Endothelial cell of umbilical vein (primary cell): ENCODE measurements at regions not wholly inside any gene's neighbourhood (a gene's known extent, or its start where the extent isn't known, plus 50 kb on each side); places are given as distances from the start of the nearest gene placed in this dataset.

Experiments used
- BruUV-seq: library from RNA; stranded (reverse); fragments of 400-500 nt; replicated peaks from 2 replicates; lab custom pipeline; 2021; lab: Mats Ljungman, UMichigan
- CTCF ChIA-PET: fragments of 300-600, 350-600 bp; sonication (Branson Sonifier 250); formaldehyde crosslinking; loops from one replicate; lab custom pipeline; 2021; ENCODE audit warnings: antibody characterized with exemption, inconsistent platforms; lab: Charles Lee
- POLR2A ChIA-PET: fragments of 300-600, 350-600 bp; sonication (Branson Sonifier 250); formaldehyde crosslinking; loops from one replicate; lab custom pipeline; 2021; ENCODE audit warnings: antibody characterized with exemption, inconsistent platforms; lab: Charles Lee
- DNase-seq: peaks from one replicate; pipeline ENCODE4 v3.0.0-alpha.2; 2011; ENCODE audit warnings: low read depth, low spot score
- FAIRE-seq: peaks from 2 replicates; lab custom pipeline; 2011; peaks lifted over from hg19 to GRCh38; lab: Jason Lieb, UNC
- H2AFZ ChIP-seq: 2 replicates; pipeline ENCODE4 v1.6.0; 2012; ENCODE audit warnings: low read depth, low read length, control low read depth, inconsistent platforms
- H3K27ac ChIP-seq: 2 replicates; pipeline ENCODE4 v1.5.1; 2011; ENCODE audit warnings: low read depth, mild to moderate bottlenecking, control low read depth, low read length, moderate library complexity; ENCODE audit not compliant: insufficient read depth
- H3K27me3 ChIP-seq, 2 experiments: 2 replicates each; pipeline versions ENCODE4 v1.6.0 to v1.6.1; 2011; ENCODE audit warnings: low read length in 2 of 2, mixed read lengths in 1 of 2; ENCODE audit not compliant: control insufficient read depth in 2 of 2, insufficient read depth in 2 of 2
- H3K36me3 ChIP-seq, 2 experiments: 2 replicates in 1 of 2; 3 replicates in 1 of 2; pipeline ENCODE4 v1.5.1; 2011; ENCODE audit warnings: low read length in 2 of 2, mild to moderate bottlenecking in 1 of 2, moderate library complexity in 1 of 2; ENCODE audit not compliant: control insufficient read depth in 2 of 2, insufficient read depth in 2 of 2; ENCODE audit errors: extremely low read depth in 1 of 2
- H3K4me1 ChIP-seq: 3 replicates; pipeline ENCODE4 v1.5.1; 2011; ENCODE audit warnings: mild to moderate bottlenecking, low read length; ENCODE audit not compliant: control insufficient read depth, insufficient read depth; ENCODE audit errors: extremely low read depth
- H3K4me2 ChIP-seq: 2 replicates; pipeline ENCODE4 v1.6.1; 2011; ENCODE audit warnings: low read length, control low read depth, mixed read lengths; ENCODE audit not compliant: insufficient read depth
- H3K4me3 ChIP-seq, 3 experiments: fragments of 200-600 bp in 1 of 3; sonication (generic), shearing (Covaris generic) in 1 of 3; replicated peaks in 1 of 3; 2 replicates each; pipeline ENCODE4 v1.5.1; 2011 to 2016; ENCODE audit warnings: control low read depth in 3 of 3, low read length in 3 of 3, mild to moderate bottlenecking in 2 of 3, inconsistent platforms in 1 of 3, low read depth in 1 of 3, moderate library complexity in 1 of 3; ENCODE audit not compliant: insufficient read depth in 1 of 3
- H3K79me2 ChIP-seq: 2 replicates; pipeline ENCODE4 v1.6.0; 2012; ENCODE audit warnings: low read length, inconsistent platforms; ENCODE audit not compliant: control insufficient read depth, insufficient read depth
- H3K9ac ChIP-seq: replicated peaks from 2 replicates; pipeline ENCODE3; 2011; ENCODE audit warnings: low read length, control low read depth; ENCODE audit not compliant: insufficient read depth; ENCODE audit errors: extremely low read depth
- H3K9me1 ChIP-seq: replicated peaks from 3 replicates; pipeline ENCODE4 v1.6.0; 2011; ENCODE audit warnings: mild to moderate bottlenecking, low read length; ENCODE audit not compliant: control insufficient read depth, insufficient read depth; ENCODE audit errors: extremely low read depth
- H3K9me3 ChIP-seq: replicated peaks from 2 replicates; pipeline ENCODE4 v1.5.1; 2012; ENCODE audit warnings: low read length, inconsistent platforms; ENCODE audit not compliant: control insufficient read depth, insufficient read depth
- H4K20me1 ChIP-seq: replicated peaks from 2 replicates; pipeline ENCODE3; 2011; ENCODE audit warnings: mild to moderate bottlenecking, low read length; ENCODE audit not compliant: control insufficient read depth, insufficient read depth; ENCODE audit errors: extremely low read depth
- CTCF ChIP-seq, 2 donors: IDR thresholded peaks; 1 replicate in 1 of 2; 2 replicates in 1 of 2; pipeline ENCODE4 v1.5.1; 2011; ENCODE audit warnings: low read length in 2 of 2, mild to moderate bottlenecking in 2 of 2, moderate library complexity in 2 of 2, control low read depth in 1 of 2, inconsistent platforms in 1 of 2, low read depth in 1 of 2; ENCODE audit not compliant: insufficient read depth in 1 of 2; ENCODE audit errors: extremely low read depth in 1 of 2
- EZH2 ChIP-seq: IDR thresholded peaks from 2 replicates; pipeline ENCODE4 v1.6.1; 2012; ENCODE audit warnings: borderline replicate concordance, low read depth, mild to moderate bottlenecking, moderate library complexity, low read length, inconsistent platforms; ENCODE audit not compliant: severe bottlenecking
- FOS ChIP-seq: IDR thresholded peaks from 2 replicates; pipeline ENCODE4 v1.6.1; 2011; ENCODE audit warnings: mild to moderate bottlenecking, low read length, moderate library complexity, borderline replicate concordance; ENCODE audit not compliant: insufficient read depth
- GATA2 ChIP-seq: IDR thresholded peaks from 2 replicates; pipeline ENCODE4 v1.7.0; 2011; ENCODE audit warnings: low read depth, mild to moderate bottlenecking, moderate library complexity, mixed read lengths, low read length; ENCODE audit not compliant: insufficient read length, insufficient read depth
- JUN ChIP-seq: IDR thresholded peaks from 2 replicates; pipeline ENCODE4 v1.6.1; 2011; ENCODE audit warnings: borderline replicate concordance, low read depth; ENCODE audit not compliant: insufficient read length, insufficient read depth
- MAX ChIP-seq: IDR thresholded peaks from 2 replicates; pipeline ENCODE4 v1.6.1; 2011; ENCODE audit not compliant: insufficient read depth, insufficient read length
- MYC ChIP-seq: IDR thresholded peaks from one replicate; pipeline ENCODE4 v1.6.1; 2011; ENCODE audit warnings: mild to moderate bottlenecking, low read depth, low read length
- POLR2A ChIP-seq: IDR thresholded peaks from 2 replicates; pipeline ENCODE4 v1.6.1; 2012; ENCODE audit warnings: low read depth, mild to moderate bottlenecking, control low read depth, low read length
- POLR2AphosphoS5 ChIP-seq: IDR thresholded peaks from 2 replicates; pipeline ENCODE4 v1.6.1; 2012; ENCODE audit warnings: low read depth, mild to moderate bottlenecking, control low read depth, low read length, moderate library complexity; ENCODE audit not compliant: insufficient read depth
- dilution Hi-C: fragments of 300-500 bp; cut with MboI; formaldehyde crosslinking; loops from one replicate; pipeline ENCODE4 v1.15.0; 2019; ENCODE audit warnings: low sequenced_read_pairs; ENCODE audit not compliant: extremely low pct_ligation_motif_present
- intact Hi-C: fragments of 100-400 bp; cut with micrococcal nuclease; formaldehyde crosslinking; loops from one replicate; pipeline ENCODE4 v1.10.0; 2022

- Histone ChIP-seq H3K27ac (no peak overlapping the region), H3K79me2 (no peaks in the 10 kb centered on the region), H3K36me3 (no peaks in the 10 kb centered on the region), H3K4me3 (no peak overlapping the region), H3K27me3 (no peaks in the 10 kb centered on the region), H3K4me2 (no peak overlapping the region), H3K9me3 (no peaks in the 10 kb centered on the region), H3K4me1 (peaks cover 26% of the 10 kb centered on the region), H3K9ac (no peak overlapping the region), H2AFZ (no peak overlapping the region), H4K20me1 (no peaks in the 10 kb centered on the region), H3K9me1 (no peaks in the 10 kb centered on the region)
- no peak for TF ChIP-seq MYC
- TF ChIP-seq JUN: no peak
- no peak for TF ChIP-seq FOS
- no peak for TF ChIP-seq GATA2
- no peak for TF ChIP-seq CTCF (IDR thresholded peaks at IDR 0.05; ENCODE audit: extremely low read depth in 1 of 2, insufficient read depth in 1 of 2, low read depth in 1 of 2, low read length in 2 of 2)
- no peak for TF ChIP-seq POLR2AphosphoS5
- no peak for TF ChIP-seq POLR2A
- no peak for TF ChIP-seq EZH2
- no peak for TF ChIP-seq MAX
- FAIRE-seq: no peak
- CTCF ChIA-PET: interaction anchor here (1.2 to 1.5 kb wide), 2 partner anchors 21 to 24 kb away, joined by 5 to 6 read pairs; no protein-coding TSS in a partner anchor
- POLR2A ChIA-PET: no interaction called here
- dilution Hi-C loops (no loop called here), intact Hi-C loops (no loop called here)
- BruUV-seq: no TSS peak
- no peak for DNase-seq
Measured at GRCh38 chr9:72444435-72444834, 77.0 kb upstream of the TMC1 start.
